ENCODE measurements at regions not wholly inside any gene's neighbourhood (a gene's known extent, or its start where the extent isn't known, plus 50 kb on each side); places are given as distances from the start of the nearest gene placed in this dataset.
A peak's percentile ranks its signal among the peaks of the same experiment; 100 is the strongest.

- no peak overlapping the region for H3K27ac ChIP-seq
- intact Hi-C loops (cut with DNase I), result no loop called here
- no peaks in the 10 kb centered on the region for H3K9me3 ChIP-seq
- H3K9ac ChIP-seq (ENCODE audit: low read depth in 2 of 2, low read length in 2 of 2), result no peak overlapping the region
- H3K27me3 ChIP-seq, result no peaks in the 10 kb centered on the region
- DNase-seq, result no peak
- no peak overlapping the region for H3K4me3 ChIP-seq
- H3K4me1 ChIP-seq, result no peaks in the 10 kb centered on the region
- no peak for TF ChIP-seq CTCF (IDR thresholded peaks at IDR 0.05)
- no peaks in the 10 kb centered on the region for H3K36me3 ChIP-seq
Observed at GRCh38 chr15:79595306-79595705, 163.2 kb downstream of the MINAR1 start.

GRCh38 chr15:79595995-79596622 is 164.0 kb downstream of the MINAR1 start:
- Histone ChIP-seq H3K4me3 (no peak overlapping the region), H3K4me1 (no peaks in the 10 kb centered on the region), H3K36me3 (no peaks in the 10 kb centered on the region), H3K27me3 (no peaks in the 10 kb centered on the region), H3K9ac (ENCODE audit: low read depth in 2 of 2, low read length in 2 of 2) (no peak overlapping the region), H3K9me3 (no peaks in the 10 kb centered on the region), H3K27ac (no peak overlapping the region)
- peak; percentile 67 for DNase-seq
- intact Hi-C loops (cut with DNase I), result no loop called here
- peak; percentile 94 for TF ChIP-seq CTCF (IDR thresholded peaks at IDR 0.05)

- Histone ChIP-seq H3K9ac (ENCODE audit: low read depth in 2 of 2, low read length in 2 of 2) (no peak overlapping the region), H3K4me3 (no peak overlapping the region), H3K27me3 (no peaks in the 10 kb centered on the region), H3K27ac (no peak overlapping the region), H3K4me1 (no peaks in the 10 kb centered on the region), H3K36me3 (no peaks in the 10 kb centered on the region), H3K9me3 (no peaks in the 10 kb centered on the region)
- TF ChIP-seq CTCF (IDR thresholded peaks at IDR 0.05), result no peak
- no peak for DNase-seq
- intact Hi-C loops (cut with DNase I), result no loop called here
Observed at GRCh38 chr15:79598639-79599038, 166.5 kb downstream of the MINAR1 start.

GRCh38 chr15:79601405-79602086 is 169.4 kb downstream of the MINAR1 start:
- H3K4me1 ChIP-seq, result no peaks in the 10 kb centered on the region
- no peak overlapping the region for H3K4me3 ChIP-seq
- no peak for DNase-seq
- H3K27ac ChIP-seq, result no peak overlapping the region
- H3K9me3 ChIP-seq, result no peaks in the 10 kb centered on the region
- H3K9ac ChIP-seq (ENCODE audit: low read depth in 2 of 2, low read length in 2 of 2), result no peak overlapping the region
- no peak for TF ChIP-seq CTCF (IDR thresholded peaks at IDR 0.05)
- no peaks in the 10 kb centered on the region for H3K36me3 ChIP-seq
- H3K27me3 ChIP-seq, result no peaks in the 10 kb centered on the region
- intact Hi-C loops (cut with DNase I), result no loop called here

- H3K27ac ChIP-seq, result no peak overlapping the region
- DNase-seq, result no peak
- H3K4me1 ChIP-seq, result no peaks in the 10 kb centered on the region
- no peaks in the 10 kb centered on the region for H3K9me3 ChIP-seq
- no peak overlapping the region for H3K4me3 ChIP-seq
- no peak for TF ChIP-seq CTCF (IDR thresholded peaks at IDR 0.05)
- intact Hi-C loops (cut with DNase I), result no loop called here
- H3K36me3 ChIP-seq, result no peaks in the 10 kb centered on the region
- H3K9ac ChIP-seq (ENCODE audit: low read depth in 2 of 2, low read length in 2 of 2), result no peak overlapping the region
- H3K27me3 ChIP-seq, result no peaks in the 10 kb centered on the region
Observed at GRCh38 chr15:79602180-79602579, 170.0 kb downstream of the MINAR1 start.

All from colonic mucosa (tissue), 4 donors.